NCI-H146 treated with DMSO at 0.1 percent for 48 hours (cell line): ENCODE measurements at regions not wholly inside any gene's neighbourhood (a gene's known extent, or its start where the extent isn't known, plus 50 kb on each side); places are given as distances from the start of the nearest gene placed in this dataset.
A peak's percentile ranks its signal among the peaks of the same experiment; 100 is the strongest.

Experiments used
- DNase-seq: peaks from one replicate; lab custom pipeline; 2025; ENCODE audit not compliant: unreplicated experiment; lab: John Stamatoyannopoulos, UW

GRCh38 chr1:62370594-62370993, 51.4 kb upstream of the KANK4 start:
- DNase-seq, result no peak

- DNase-seq, result no peak
These were observed 52.1 kb upstream of the KANK4 start for GRCh38 chr1:62371375-62371774.

GRCh38 chr1:62373221-62373620, 54.0 kb upstream of the KANK4 start:
- no peak for DNase-seq

- DNase-seq, result peak; percentile 7
These were observed 57.9 kb upstream of the KANK4 start for GRCh38 chr1:62377043-62377562.

GRCh38 chr1:62380181-62380580, 56.7 kb upstream of the USP1 start:
- no peak for DNase-seq

- no peak for DNase-seq
These were observed 54.8 kb upstream of the USP1 start for GRCh38 chr1:62381831-62382657.

GRCh38 chr1:62382658-62382955, 54.2 kb upstream of the USP1 start:
- no peak for DNase-seq

- peak; percentile 32 for DNase-seq
These were observed 52.4 kb upstream of the USP1 start for GRCh38 chr1:62384276-62385005.

GRCh38 chr1:62385923-62386322, 50.9 kb upstream of the USP1 start:
- DNase-seq, result no peak

GRCh38 chr1:62386351-62387121, 50.3 kb upstream of the USP1 start:
- DNase-seq, result peak; percentile 12
